ENCODE measurements at regions not wholly inside any gene's neighbourhood (a gene's known extent, or its start where the extent isn't known, plus 50 kb on each side); places are given as distances from the start of the nearest gene placed in this dataset.

DNA sequence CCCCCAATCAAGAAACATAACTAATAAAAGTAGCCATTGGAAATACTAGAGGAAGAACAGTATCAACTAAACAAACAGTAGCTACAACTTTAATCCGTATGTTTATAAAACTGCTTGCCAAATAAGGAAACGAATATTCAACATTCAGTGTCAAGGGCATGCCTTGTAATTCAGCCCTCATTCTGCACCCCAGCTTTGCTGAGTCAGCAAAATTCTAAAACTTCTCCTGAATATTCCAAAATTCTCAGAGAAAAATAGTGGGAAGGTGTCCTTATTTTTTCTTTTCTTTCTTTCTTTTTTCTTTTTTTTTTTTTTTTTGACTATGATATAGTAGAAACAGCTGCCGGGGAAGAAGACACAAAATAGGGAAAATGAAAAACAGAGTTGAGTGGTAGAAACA lies 344.8 kb upstream of the MAGEC2 start:
- TF ChIP-seq ZNF274 (IDR thresholded peaks at IDR 0.05; ENCODE audit: low read depth, low read length) (no peak), SUZ12 (IDR thresholded peaks at IDR 0.05; ENCODE audit: extremely low read depth, insufficient read depth, insufficient read length) (no peak)

Measured in NT2/D1 (cell line).